Urinary bladder (tissue), 3 donors: ENCODE measurements at regions not wholly inside any gene's neighbourhood (a gene's known extent, or its start where the extent isn't known, plus 50 kb on each side); places are given as distances from the start of the nearest gene placed in this dataset.

Source experiments
- DNase-seq: peaks from one replicate; pipeline ENCODE4 v3.0.0-alpha.2; 2015; ENCODE audit errors: extremely low spot score
- H3K27ac ChIP-seq: one replicate; pipeline ENCODE4 v1.5.1; 2013; ENCODE audit warnings: low read depth, mild to moderate bottlenecking, moderate library complexity
- H3K36me3 ChIP-seq: one replicate; pipeline ENCODE4 v1.6.1; 2013; ENCODE audit warnings: mild to moderate bottlenecking, moderate library complexity; ENCODE audit not compliant: insufficient read depth
- H3K4me1 ChIP-seq: one replicate; pipeline ENCODE4 v1.6.1; 2013; ENCODE audit warnings: mild to moderate bottlenecking, moderate library complexity; ENCODE audit not compliant: insufficient read depth
- H3K4me3 ChIP-seq: one replicate; pipeline ENCODE4 v1.5.1; 2013; ENCODE audit warnings: low read depth, low read length
- WGBS: extraction: QIAGEN DNeasy Blood & Tissue Kit; methylation state at CpG from one replicate; pipeline ENCODE4 v1.1.7; 2013; 5-methylcytosine and 5-hydroxymethylcytosine counted together
- donor health status: healthy with polysubstance abuse.
- donor health status: healthy.

DNA sequence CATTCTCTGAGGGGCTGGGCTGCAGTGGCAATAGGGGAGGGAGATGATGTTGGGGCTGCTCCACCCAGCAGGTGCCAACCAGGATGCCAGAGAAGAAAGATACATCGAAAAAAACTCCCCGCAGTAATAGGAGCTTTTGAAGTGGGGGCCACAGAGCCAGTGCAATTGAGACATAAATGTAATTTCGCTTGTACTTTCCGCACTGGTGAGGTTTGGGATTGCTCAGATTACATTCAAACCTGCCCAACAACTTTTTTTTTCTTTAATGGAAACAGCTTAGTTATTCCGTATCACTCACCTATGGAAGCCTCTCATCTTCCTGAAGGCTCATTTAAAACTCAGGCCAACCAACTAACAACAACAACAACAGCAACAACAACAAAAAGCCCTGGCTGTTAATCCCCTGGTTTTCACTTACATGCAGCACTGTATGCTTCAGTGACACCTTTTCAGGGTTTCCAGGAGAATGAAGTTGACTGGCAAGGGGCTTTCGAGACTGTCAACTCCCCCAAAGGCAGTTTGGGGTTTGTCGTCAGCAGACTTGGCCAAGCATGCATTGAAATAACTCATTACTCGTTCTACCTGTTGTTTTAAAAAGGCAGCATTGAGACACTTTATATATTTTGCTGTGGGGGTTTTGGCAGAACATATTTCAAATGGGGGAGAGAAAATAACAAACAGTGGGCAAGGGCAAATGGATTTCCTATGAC, 163.8 kb downstream of the EBLN2 start:
- WGBS, result 84% methylated on average over 8 of the region's 8 CpGs
- DNase-seq, result no peak
- Histone ChIP-seq H3K4me1 (no peaks in the 10 kb centered on the region), H3K36me3 (no peaks in the 10 kb centered on the region), H3K4me3 (no peak overlapping the region), H3K27ac (no peak overlapping the region)

DNA sequence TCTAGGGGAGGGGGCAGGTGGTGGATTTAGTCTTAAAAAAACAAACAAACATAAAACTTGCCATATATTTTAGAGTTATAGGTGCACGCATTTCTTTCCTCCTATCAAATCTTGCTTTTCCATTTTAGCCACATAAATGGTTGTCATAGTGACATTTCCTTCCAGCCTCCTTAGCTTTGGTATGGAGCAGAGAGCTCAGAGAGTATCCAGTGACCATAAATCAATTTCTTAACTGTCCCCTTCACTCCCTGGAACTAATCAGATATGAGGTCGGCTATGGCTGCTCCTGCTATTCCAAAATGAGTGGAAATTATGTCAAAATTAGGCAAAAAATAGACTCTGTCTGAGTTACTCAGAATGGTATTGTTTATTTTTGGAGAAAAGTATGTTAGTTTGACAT, 164.5 kb downstream of the EBLN2 start:
- no peak overlapping the region for H3K27ac ChIP-seq
- WGBS, result 50% methylated on average over 2 of the region's 2 CpGs
- DNase-seq, result no peak

DNA sequence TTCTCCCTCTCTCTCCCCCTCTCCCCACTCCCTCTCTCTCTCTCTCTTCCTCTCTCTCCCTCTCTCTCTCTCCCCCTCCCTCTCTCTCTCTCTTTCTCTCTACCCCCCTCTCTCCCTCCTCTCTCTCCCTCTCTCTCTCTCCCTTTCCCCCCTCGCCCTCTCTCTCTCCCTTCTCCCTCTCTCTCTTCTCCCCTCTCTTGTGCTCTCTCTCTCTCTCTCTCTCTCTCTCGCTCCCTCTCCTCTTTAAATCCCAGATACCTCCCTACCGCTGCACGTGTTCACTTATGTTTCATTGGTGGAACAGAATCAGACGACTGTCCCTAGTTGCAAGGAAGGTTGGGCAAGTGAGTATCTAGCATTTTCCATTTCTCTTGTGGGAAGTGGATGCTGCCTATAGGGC, 166.5 kb downstream of the EBLN2 start:
- H3K36me3 ChIP-seq, result no peaks in the 10 kb centered on the region
- no peak overlapping the region for H3K27ac ChIP-seq
- 74% methylated on average over 5 of the region's 5 CpGs for WGBS
- no peaks in the 10 kb centered on the region for H3K4me1 ChIP-seq
- no peak overlapping the region for H3K4me3 ChIP-seq
- no peak for DNase-seq

More for the DNA sequence above, 164.5 kb downstream of the EBLN2 start:
- Histone ChIP-seq H3K4me1 (no peaks in the 10 kb centered on the region), H3K4me3 (no peak overlapping the region), H3K36me3 (no peaks in the 10 kb centered on the region)

DNA sequence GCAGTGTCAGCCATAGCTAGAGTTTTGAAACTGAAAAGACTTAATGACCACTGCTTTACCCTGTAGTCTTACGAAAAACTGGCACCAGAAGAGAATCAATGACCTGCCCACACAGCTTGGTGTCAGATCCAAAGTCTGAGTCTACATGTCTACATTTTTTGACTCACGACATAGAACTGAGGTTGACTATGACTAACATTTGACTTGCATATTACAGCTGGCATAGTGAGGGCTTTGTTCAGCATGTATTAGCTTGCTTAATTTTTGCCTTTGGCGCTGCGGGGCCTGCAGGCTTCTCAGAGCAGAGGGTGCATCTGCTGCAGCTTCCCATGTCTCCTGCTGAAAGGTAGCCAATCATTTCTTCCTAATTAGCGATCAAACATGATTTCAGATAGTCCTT, 167.0 kb downstream of the EBLN2 start:
- 91% methylated on average over 5 of the region's 5 CpGs for WGBS
- no peak overlapping the region for H3K4me3 ChIP-seq
- no peak for DNase-seq
- no peaks in the 10 kb centered on the region for H3K4me1 ChIP-seq
- no peak overlapping the region for H3K27ac ChIP-seq
- H3K36me3 ChIP-seq, result no peaks in the 10 kb centered on the region

DNA sequence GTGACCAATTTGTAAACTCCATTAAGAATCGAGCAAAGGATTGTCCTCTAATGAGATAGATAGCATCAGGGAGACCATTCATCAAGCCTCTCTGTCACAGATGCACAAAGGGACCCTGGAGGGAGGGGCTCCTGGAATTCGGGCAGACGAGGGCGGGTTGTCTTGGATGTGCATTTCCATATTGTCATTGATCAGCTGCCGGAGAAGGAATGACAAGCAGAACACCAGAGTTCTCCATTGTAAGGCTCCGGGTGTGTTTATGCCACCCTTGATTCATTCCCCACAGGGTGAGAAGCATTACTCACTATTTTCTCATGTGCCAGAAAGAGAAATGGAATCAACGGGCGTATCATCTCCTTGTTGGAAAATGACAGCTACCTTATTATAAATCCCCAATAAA, 167.5 kb downstream of the EBLN2 start:
- Histone ChIP-seq H3K4me1 (no peaks in the 10 kb centered on the region), H3K27ac (no peak overlapping the region), H3K4me3 (no peak overlapping the region), H3K36me3 (no peaks in the 10 kb centered on the region)
- DNase-seq, result no peak
- WGBS, result 78% methylated on average over 8 of the region's 8 CpGs

DNA sequence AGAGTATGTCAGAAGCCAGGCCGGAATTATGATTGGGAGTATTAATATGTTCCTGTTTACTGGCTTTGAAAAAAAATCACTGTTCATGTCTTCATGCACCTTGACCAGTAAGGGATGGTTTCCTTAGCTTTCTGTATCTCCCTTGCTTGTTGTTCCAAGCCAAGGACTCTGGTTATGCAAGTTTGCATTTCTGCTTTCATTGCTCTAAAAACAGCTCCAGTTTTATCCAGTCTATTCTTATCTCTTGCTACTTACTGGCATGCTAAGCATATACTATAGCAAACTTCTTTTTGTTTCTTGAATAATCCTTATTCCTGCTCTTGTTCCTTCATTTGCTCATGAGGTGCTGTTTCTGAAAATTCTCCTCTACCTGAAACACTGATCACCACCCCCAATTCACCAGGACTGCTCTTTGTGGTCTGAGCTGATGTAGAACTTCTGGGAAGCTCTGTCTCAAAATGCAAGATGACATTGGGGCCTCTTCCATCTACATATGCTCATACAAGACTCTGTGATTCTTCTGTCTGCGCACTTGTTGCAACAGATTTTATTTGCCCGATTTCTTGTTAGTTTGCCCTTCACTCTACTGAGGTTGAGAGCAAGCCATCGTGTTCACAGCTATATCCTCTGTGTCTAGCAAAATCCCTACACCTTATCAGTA, 173.0 kb downstream of the EBLN2 start:
- no peaks in the 10 kb centered on the region for H3K36me3 ChIP-seq
- no peak overlapping the region for H3K4me3 ChIP-seq
- WGBS, result 88% methylated on average over 4 of the region's 4 CpGs
- DNase-seq, result no peak
- no peaks in the 10 kb centered on the region for H3K4me1 ChIP-seq
- H3K27ac ChIP-seq, result no peak overlapping the region

DNA sequence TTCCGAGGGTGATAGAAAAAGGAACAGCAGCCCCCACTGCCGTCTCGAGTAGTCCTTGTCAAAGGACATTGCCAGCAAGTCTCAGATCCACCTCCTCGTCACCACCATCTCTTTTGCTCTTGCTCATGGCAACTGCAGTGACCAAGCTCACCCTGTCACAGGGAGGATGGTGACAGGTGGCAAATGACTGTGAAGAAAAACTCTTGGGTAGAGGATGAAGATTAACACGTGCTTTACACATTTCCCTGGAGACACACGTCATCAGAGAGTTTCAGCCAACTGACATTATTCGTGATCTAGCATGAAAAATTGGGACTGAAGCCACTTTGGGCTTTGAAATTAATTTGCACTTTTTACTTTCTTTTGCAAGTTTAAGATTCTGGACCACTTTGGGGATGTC, 174.3 kb downstream of the EBLN2 start:
- Histone ChIP-seq H3K27ac (no peak overlapping the region), H3K4me1 (no peaks in the 10 kb centered on the region), H3K36me3 (no peaks in the 10 kb centered on the region), H3K4me3 (no peak overlapping the region)
- WGBS, result 81% methylated on average over 7 of the region's 7 CpGs
- no peak for DNase-seq

DNA sequence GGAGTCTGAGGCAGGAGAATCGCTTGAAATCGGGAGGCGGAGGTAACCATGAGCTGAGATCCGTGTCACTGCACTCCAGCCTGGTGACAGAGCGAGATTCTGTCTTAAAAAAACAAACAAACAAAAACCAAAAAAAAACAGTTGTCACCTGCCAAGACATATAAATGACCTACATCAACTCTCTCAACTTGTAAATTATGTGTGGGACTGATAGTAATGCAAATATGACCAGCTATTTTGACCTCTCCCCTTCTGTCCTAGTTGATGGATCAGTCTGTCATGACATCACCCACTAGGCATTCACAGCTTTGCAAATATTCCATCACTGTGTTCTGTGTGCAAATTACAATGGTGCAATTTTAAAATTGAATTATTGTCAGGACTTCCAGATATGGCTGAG, 175.4 kb downstream of the EBLN2 start:
- Histone ChIP-seq H3K27ac (no peak overlapping the region), H3K4me1 (no peaks in the 10 kb centered on the region), H3K36me3 (no peaks in the 10 kb centered on the region), H3K4me3 (no peak overlapping the region)
- WGBS, result 77% methylated on average over 5 of the region's 5 CpGs
- no peak for DNase-seq

DNA sequence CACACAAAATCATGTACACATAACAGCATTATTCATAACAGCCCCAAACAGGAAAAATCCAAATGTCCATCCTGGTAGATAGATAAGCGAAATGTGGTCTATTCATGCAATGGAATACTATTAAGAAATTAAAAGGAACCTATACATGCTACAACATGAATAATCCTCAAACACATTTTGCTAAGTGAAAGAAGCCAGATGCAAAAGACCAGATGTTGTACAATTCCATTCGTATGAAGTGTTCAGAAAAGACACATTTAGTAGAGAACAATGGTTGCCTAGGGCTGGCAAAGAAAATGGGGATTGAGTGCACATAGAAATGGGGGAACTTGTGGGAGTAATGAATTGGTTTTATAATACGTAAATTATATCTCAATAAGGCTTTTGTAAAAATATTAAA, 182.3 kb downstream of the EBLN2 start:
- H3K27ac ChIP-seq, result no peak overlapping the region
- no peaks in the 10 kb centered on the region for H3K4me1 ChIP-seq
- WGBS, result 89% methylated on average over 3 of the region's 3 CpGs
- no peaks in the 10 kb centered on the region for H3K36me3 ChIP-seq
- DNase-seq, result no peak
- H3K4me3 ChIP-seq, result no peak overlapping the region

DNA sequence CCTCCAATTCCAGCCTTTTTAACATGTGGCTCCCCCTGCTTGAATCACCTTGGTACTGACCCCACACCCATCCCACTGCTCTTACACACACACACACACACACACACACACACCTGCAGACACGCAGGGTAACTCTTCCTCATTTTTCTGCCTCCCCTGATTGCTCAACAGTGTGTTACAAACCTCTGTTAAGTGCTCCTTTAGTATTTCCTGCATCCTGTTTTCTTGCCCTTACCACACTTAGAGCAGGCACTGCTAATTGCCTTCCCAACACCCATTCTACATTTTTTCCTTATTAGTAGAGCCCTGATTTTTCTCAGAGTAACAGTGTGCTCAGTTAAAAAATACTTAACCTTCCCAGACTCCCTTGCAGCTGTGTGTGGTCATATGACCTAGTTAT, 184.0 kb downstream of the EBLN2 start:
- no peak overlapping the region for H3K27ac ChIP-seq
- no peaks in the 10 kb centered on the region for H3K4me1 ChIP-seq
- H3K4me3 ChIP-seq, result no peak overlapping the region
- WGBS, result 88% methylated on average over 1 of the region's 1 CpG
- DNase-seq, result no peak
- no peaks in the 10 kb centered on the region for H3K36me3 ChIP-seq

DNA sequence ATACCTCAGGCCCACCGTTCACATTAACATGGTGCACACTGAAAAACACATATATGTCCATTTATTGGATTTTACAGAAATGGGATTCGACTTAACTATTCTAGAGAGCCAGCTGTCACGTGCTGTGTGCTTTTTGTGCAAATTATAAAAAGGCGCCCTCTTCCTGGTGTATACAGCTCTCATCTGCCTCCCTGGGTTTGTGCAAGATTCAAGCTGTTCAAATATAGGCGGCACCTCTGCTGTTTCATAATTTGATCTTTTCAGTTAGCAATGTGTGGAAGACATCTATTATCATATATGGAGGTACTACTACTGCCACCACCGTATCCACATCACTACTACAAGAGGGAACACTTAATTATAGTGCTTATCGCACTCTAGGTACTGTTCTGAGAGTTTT, 187.6 kb downstream of the EBLN2 start:
- Histone ChIP-seq H3K27ac (no peak overlapping the region), H3K4me1 (no peaks in the 10 kb centered on the region), H3K4me3 (no peak overlapping the region), H3K36me3 (no peaks in the 10 kb centered on the region)
- no peak for DNase-seq
- WGBS, result 88% methylated on average over 7 of the region's 7 CpGs

DNA sequence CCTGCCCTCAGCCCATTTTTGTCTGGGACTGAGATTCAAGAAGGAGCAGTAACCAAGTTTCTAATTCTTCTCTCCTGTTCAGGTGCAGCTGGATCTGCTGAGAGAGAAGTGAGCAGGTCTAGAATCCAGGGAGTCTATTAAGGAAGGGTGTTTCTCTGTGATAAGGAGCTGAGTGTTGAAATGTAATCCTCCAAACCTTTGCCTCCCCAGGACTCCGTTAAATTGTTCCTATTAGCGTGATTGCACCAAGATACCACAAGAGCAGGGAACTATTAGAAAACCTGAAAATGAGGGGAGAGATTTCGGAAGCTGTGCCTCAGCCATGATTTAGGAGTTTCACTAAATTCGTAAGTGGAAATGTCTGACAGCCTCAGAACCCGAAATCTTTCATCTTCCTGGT, 192.6 kb downstream of the EBLN2 start:
- H3K36me3 ChIP-seq, result no peaks in the 10 kb centered on the region
- no peaks in the 10 kb centered on the region for H3K4me1 ChIP-seq
- H3K27ac ChIP-seq, result no peak overlapping the region
- WGBS, result 65% methylated on average over 5 of the region's 5 CpGs
- no peak overlapping the region for H3K4me3 ChIP-seq
- DNase-seq, result no peak

DNA sequence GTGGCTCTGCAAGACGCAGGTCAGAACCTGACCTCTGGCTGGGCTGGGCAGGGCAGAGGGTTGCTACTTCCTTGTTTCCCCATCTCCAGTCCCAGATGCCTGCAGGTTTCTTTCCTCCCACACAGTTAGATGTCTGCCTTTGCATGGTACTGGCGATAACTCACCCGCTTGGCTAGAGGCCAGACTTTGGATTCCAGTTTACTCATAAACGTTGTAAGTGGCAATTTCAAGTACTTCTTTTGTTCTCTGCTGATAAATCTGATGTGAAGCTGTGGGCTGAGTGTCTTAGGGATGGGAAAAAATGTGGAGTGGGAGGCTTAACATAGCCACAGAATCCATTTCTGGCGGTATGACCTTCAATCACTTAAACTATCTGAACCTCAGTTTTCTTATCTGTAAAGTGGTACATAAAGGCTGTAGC, 194.2 kb downstream of the EBLN2 start:
- DNase-seq, result peak; percentile 29

DNA sequence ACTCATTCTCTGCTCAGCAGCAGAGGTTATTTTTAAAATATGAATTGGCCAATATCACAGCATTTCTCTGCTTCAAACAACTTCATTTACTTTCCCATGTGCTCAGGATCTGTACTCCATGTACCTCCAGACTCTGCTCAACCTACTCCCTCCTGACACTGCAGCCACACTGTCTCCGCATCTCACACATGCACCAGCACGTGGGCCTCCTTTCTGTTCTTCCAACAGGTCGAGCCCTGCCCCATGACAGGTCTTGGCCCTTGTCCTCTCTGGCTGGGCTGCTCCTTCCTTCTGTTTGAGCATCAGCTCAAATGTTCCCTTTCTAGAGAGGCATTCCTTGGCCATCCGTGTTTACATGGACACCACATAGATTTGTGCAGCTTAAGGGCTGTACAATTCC, 195.7 kb downstream of the EBLN2 start:
- no peaks in the 10 kb centered on the region for H3K36me3 ChIP-seq
- no peaks in the 10 kb centered on the region for H3K4me1 ChIP-seq
- H3K27ac ChIP-seq, result no peak overlapping the region
- no peak for DNase-seq
- 85% methylated on average over 4 of the region's 4 CpGs for WGBS
- H3K4me3 ChIP-seq, result no peak overlapping the region

More for the DNA sequence above, 194.2 kb downstream of the EBLN2 start:
- WGBS, result 51% methylated on average over 5 of the region's 5 CpGs
- no peak overlapping the region for H3K27ac ChIP-seq
- no peaks in the 10 kb centered on the region for H3K4me1 ChIP-seq
- no peaks in the 10 kb centered on the region for H3K36me3 ChIP-seq
- no peak overlapping the region for H3K4me3 ChIP-seq
